Middle frontal gyrus (tissue), 1 donor: ENCODE measurements at regions not wholly inside any gene's neighbourhood (a gene's known extent, or its start where the extent isn't known, plus 50 kb on each side); places are given as distances from the start of the nearest gene placed in this dataset.

Source experiments
- DNase-seq: peaks from one replicate; pipeline ENCODE4 v3.0.0-alpha.2; 2015; ENCODE audit warnings: low spot score; ENCODE audit errors: extremely low spot score

- DNase-seq, result no peak
These were observed 68.2 kb upstream of the CLMN start for GRCh38 chr14:95387826-95388445.

GRCh38 chr14:95386536-95387095 is 66.9 kb upstream of the CLMN start:
- DNase-seq, result no peak

- DNase-seq, result no peak
These were observed 66.0 kb upstream of the CLMN start for GRCh38 chr14:95385701-95386100.

- no peak for DNase-seq
These were observed 63.0 kb upstream of the CLMN start for GRCh38 chr14:95382747-95383146.

GRCh38 chr14:95381726-95382125 is 62.0 kb upstream of the CLMN start:
- DNase-seq, result no peak

- DNase-seq, result no peak
These were observed 60.8 kb upstream of the CLMN start for GRCh38 chr14:95380350-95381042.

GRCh38 chr14:95379634-95380033 is 59.9 kb upstream of the CLMN start:
- DNase-seq, result no peak

- no peak for DNase-seq
These were observed 55.9 kb upstream of the CLMN start for GRCh38 chr14:95375539-95376109.

- DNase-seq, result no peak
These were observed 54.7 kb upstream of the CLMN start for GRCh38 chr14:95374239-95374997.

GRCh38 chr14:95370076-95370475 is 50.4 kb upstream of the CLMN start:
- DNase-seq, result no peak
